Stomach (tissue), 4 donors: ENCODE measurements at regions not wholly inside any gene's neighbourhood (a gene's known extent, or its start where the extent isn't known, plus 50 kb on each side); places are given as distances from the start of the nearest gene placed in this dataset.

Source experiments
- CTCF ChIP-seq, 7 experiments: fragments of 450-650 bp in 4 of 7; fragments of 200-600 bp in 3 of 7; sonication (generic) in 3 of 7; IDR thresholded peaks; one replicate each; pipeline ENCODE4 v1.5.1; 2016 to 2019; ENCODE audit warnings: antibody characterized with exemption in 7 of 7, control low read depth in 2 of 7, mild to moderate bottlenecking in 1 of 7
- POLR2AphosphoS5 ChIP-seq, 3 donors: sonication (generic); formaldehyde crosslinking; IDR thresholded peaks; one replicate each; pipeline ENCODE4 v1.6.1; 2016; ENCODE audit warnings: antibody characterized with exemption in 3 of 3

DNA sequence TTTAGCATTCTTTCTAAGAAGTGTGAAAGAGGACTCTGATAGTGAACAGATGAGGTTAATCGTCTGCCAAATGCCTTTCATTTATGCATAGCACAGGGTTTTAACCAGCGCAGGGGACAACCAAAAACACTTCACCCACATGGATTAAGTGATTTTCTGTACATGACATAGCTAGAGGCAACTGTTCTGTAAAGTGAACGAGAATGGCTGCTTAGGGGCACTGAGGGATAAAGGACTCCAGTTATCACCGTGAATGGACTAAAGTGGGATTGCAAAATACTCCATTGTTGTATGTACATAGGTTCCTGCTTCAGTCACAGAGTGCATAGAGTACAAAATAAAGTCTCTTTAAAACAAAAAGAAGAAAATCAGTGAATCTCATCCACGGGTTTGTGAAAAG, 456.8 kb downstream of the DMAC1 start:
- TF ChIP-seq CTCF (IDR thresholded peaks at IDR 0.05) (no peak), POLR2AphosphoS5 (IDR thresholded peaks at IDR 0.05) (no peak)
